Breast epithelium (tissue), 4 donors: ENCODE measurements at regions not wholly inside any gene's neighbourhood (a gene's known extent, or its start where the extent isn't known, plus 50 kb on each side); places are given as distances from the start of the nearest gene placed in this dataset.

Source experiments
- DNase-seq, 2 donors: peaks; one replicate each; pipeline ENCODE4 v3.0.0-alpha.2; 2019; ENCODE audit warnings: low spot score in 2 of 2
- H3K27ac ChIP-seq, 2 donors: fragments of 200-600 bp; sonication (generic) in 1 of 2; one replicate each; pipeline ENCODE4 v1.5.1; 2016 to 2019; ENCODE audit warnings: mild to moderate bottlenecking in 1 of 2
- H3K27me3 ChIP-seq, 2 donors: fragments of 200-600 bp; sonication (generic) in 1 of 2; one replicate each; pipeline versions ENCODE4 v1.5.1 to v1.6.0; 2017 to 2019; ENCODE audit warnings: control low read depth in 1 of 2, mild to moderate bottlenecking in 1 of 2
- H3K36me3 ChIP-seq: fragments of 200-600 bp; one replicate; pipeline ENCODE4 v1.5.1; 2019
- H3K4me1 ChIP-seq, 2 donors: fragments of 200-600 bp; sonication (generic); one replicate each; pipeline ENCODE4 v1.5.1; 2016 to 2019; ENCODE audit warnings: control low read depth in 1 of 2
- H3K4me3 ChIP-seq, 3 donors: fragments of 200-600 bp; sonication (generic); 1 replicate in 2 of 3; 2 replicates in 1 of 3; pipeline ENCODE4 v1.5.1; 2016 to 2019; ENCODE audit warnings: mild to moderate bottlenecking in 3 of 3, moderate library complexity in 2 of 3
- H3K9me3 ChIP-seq, 2 donors: fragments of 200-600 bp; sonication (generic) in 1 of 2; one replicate each; pipeline ENCODE4 v1.5.1; 2016 to 2019; ENCODE audit warnings: control low read depth in 1 of 2
- CTCF ChIP-seq, 3 donors: fragments of 450-650 bp; IDR thresholded peaks; one replicate each; pipeline ENCODE4 v1.5.1; 2016 to 2017; ENCODE audit warnings: antibody characterized with exemption in 3 of 3, mild to moderate bottlenecking in 3 of 3, moderate library complexity in 3 of 3
- POLR2A ChIP-seq: fragments of 450-650 bp; IDR thresholded peaks from one replicate; pipeline ENCODE4 v1.6.1; 2016; ENCODE audit warnings: antibody characterized with exemption, mild to moderate bottlenecking, moderate library complexity
- POLR2AphosphoS5 ChIP-seq, 3 donors: sonication (generic); formaldehyde crosslinking; IDR thresholded peaks; one replicate each; pipeline ENCODE4 v1.6.1; 2017; ENCODE audit warnings: antibody characterized with exemption in 3 of 3
- intact Hi-C: fragments of 100-400 bp; cut with DNase I; formaldehyde crosslinking; loops from one replicate; pipeline ENCODE4 v1.15.1; 2023; ENCODE audit warnings: low total_unique reads

DNA sequence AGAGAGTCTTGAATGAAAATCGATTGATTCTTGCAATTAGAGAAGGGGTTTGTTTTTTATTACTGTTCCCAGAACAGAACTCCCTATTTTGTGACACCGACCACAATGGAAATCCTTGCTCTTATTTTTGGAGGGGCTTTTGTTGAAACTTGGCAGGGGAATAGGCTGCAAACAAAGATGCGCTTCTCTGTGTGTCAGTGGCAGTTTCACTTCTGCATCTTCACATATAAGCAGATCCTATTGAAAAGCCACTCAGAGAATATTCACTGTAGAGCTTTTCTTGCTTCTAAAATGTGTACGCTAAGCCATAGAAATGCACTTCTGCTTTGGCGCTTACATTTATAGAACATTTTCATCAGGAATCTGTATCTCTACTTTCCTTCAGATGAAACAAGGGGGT is 1822.4 kb upstream of the SEL1L start:
- Histone ChIP-seq H3K27ac (no peak overlapping the region), H3K27me3 (no peaks in the 10 kb centered on the region), H3K9me3 (no peaks in the 10 kb centered on the region), H3K36me3 (no peaks in the 10 kb centered on the region), H3K4me1 (no peaks in the 10 kb centered on the region), H3K4me3 (no peak overlapping the region)
- intact Hi-C loops, result no loop called here
- DNase-seq, result no peak
- TF ChIP-seq CTCF (IDR thresholded peaks at IDR 0.05) (no peak), POLR2AphosphoS5 (IDR thresholded peaks at IDR 0.05) (no peak), POLR2A (no peak)

- intact Hi-C loops, result no loop called here
- no peak for DNase-seq
- no peaks in the 10 kb centered on the region for H3K4me1 ChIP-seq
- no peaks in the 10 kb centered on the region for H3K36me3 ChIP-seq
- no peaks in the 10 kb centered on the region for H3K9me3 ChIP-seq
- no peak for TF ChIP-seq POLR2A
- no peak for TF ChIP-seq CTCF (IDR thresholded peaks at IDR 0.05)
- TF ChIP-seq POLR2AphosphoS5 (IDR thresholded peaks at IDR 0.05), result no peak
- H3K4me3 ChIP-seq, result no peak overlapping the region
- H3K27me3 ChIP-seq, result no peaks in the 10 kb centered on the region
- no peak overlapping the region for H3K27ac ChIP-seq
Observed at GRCh38 chr14:83372271-83372670, 1838.6 kb upstream of the SEL1L start.

- H3K36me3 ChIP-seq, result no peaks in the 10 kb centered on the region
- no peaks in the 10 kb centered on the region for H3K27me3 ChIP-seq
- DNase-seq, result no peak
- H3K27ac ChIP-seq, result no peak overlapping the region
- H3K4me3 ChIP-seq, result no peak overlapping the region
- no peaks in the 10 kb centered on the region for H3K4me1 ChIP-seq
- no peak for TF ChIP-seq CTCF (IDR thresholded peaks at IDR 0.05)
- no peaks in the 10 kb centered on the region for H3K9me3 ChIP-seq
- intact Hi-C loops, result no loop called here
Observed at GRCh38 chr14:83379436-83379835, 1845.8 kb upstream of the SEL1L start.

DNA sequence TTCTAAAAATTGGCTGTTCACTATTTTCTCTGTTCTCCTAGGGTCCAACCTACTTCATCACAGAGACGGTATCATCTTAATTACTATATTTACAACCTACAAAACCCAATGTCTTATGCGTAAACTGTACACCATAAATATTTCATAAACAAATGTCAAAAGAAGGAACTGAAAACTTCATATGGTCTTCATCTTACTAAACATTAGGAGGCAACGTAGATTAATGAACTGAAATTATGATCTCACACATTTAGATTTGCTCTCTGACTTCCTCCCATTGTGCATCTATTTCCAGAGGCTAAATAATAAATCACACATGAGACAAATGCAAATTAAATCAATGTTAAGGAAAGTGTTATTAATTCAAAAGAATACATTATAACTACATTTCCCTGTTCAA is 1850.6 kb upstream of the SEL1L start:
- Histone ChIP-seq H3K4me1 (no peaks in the 10 kb centered on the region), H3K4me3 (no peak overlapping the region), H3K27ac (no peak overlapping the region), H3K9me3 (no peaks in the 10 kb centered on the region), H3K36me3 (no peaks in the 10 kb centered on the region), H3K27me3 (no peaks in the 10 kb centered on the region)
- no peak for DNase-seq
- intact Hi-C loops, result no loop called here
- no peak for TF ChIP-seq POLR2AphosphoS5 (IDR thresholded peaks at IDR 0.05)

DNA sequence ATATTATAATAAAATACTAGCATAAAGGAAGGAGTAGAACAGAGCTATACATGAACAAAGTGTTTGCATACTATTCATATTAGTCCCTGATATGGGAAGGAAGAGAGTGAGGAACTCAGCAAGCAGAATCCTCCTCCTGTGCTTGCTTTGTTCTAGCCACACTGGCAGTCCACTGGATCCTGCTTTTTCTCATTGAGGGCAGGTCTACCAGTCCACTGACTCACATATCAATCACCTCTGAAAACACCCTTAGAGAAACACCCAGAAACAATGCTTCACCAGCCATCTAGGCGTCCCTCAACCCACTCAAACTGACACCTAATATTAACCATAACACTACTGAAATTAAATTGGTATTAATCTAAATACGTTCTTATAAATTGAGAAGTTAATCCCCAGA is 1861.7 kb upstream of the SEL1L start:
- Histone ChIP-seq H3K4me3 (no peak overlapping the region), H3K27me3 (no peaks in the 10 kb centered on the region), H3K4me1 (no peaks in the 10 kb centered on the region), H3K27ac (no peak overlapping the region), H3K36me3 (no peaks in the 10 kb centered on the region), H3K9me3 (no peaks in the 10 kb centered on the region)
- no peak for TF ChIP-seq POLR2A
- TF ChIP-seq CTCF (IDR thresholded peaks at IDR 0.05), result no peak
- TF ChIP-seq POLR2AphosphoS5 (IDR thresholded peaks at IDR 0.05), result no peak
- no peak for DNase-seq
- intact Hi-C loops, result no loop called here

GRCh38 chr14:83416476-83416875 is 1882.8 kb upstream of the SEL1L start:
- TF ChIP-seq CTCF (IDR thresholded peaks at IDR 0.05) (no peak), POLR2AphosphoS5 (IDR thresholded peaks at IDR 0.05) (no peak), POLR2A (no peak)
- H3K36me3 ChIP-seq, result no peaks in the 10 kb centered on the region
- no peak overlapping the region for H3K4me3 ChIP-seq
- H3K9me3 ChIP-seq, result no peaks in the 10 kb centered on the region
- no peak overlapping the region for H3K27ac ChIP-seq
- intact Hi-C loops, result no loop called here
- DNase-seq, result no peak
- H3K27me3 ChIP-seq, result no peaks in the 10 kb centered on the region
- no peaks in the 10 kb centered on the region for H3K4me1 ChIP-seq
